H1 (cell line): ENCODE measurements at regions not wholly inside any gene's neighbourhood (a gene's known extent, or its start where the extent isn't known, plus 50 kb on each side); places are given as distances from the start of the nearest gene placed in this dataset.
"Not testable (repeated sequence)": the region's sequence is repeated elsewhere in the genome, so short reads cannot be mapped to it uniquely, and the experiment has no call there.

Experiments
- CTCF ChIA-PET: fragments of 300-600 bp; sonication (Branson Sonifier 250); formaldehyde crosslinking; loops from one replicate; lab custom pipeline; 2021; ENCODE audit not compliant: partially characterized antibody; lab: Charles Lee
- POLR2A ChIA-PET: fragments of 300-600 bp; sonication (Branson Sonifier 250); formaldehyde crosslinking; loops from one replicate; lab custom pipeline; 2021; ENCODE audit warnings: inconsistent platforms; ENCODE audit not compliant: partially characterized antibody; lab: Charles Lee
- DNase-seq, 2 experiments: peaks; one replicate each; pipeline versions ENCODE4 v3.0.0 to v3.0.0-alpha.2; 2010 to 2022; ENCODE audit warnings: low spot score in 2 of 2, low read depth in 1 of 2, mixed read lengths in 1 of 2
- FAIRE-seq: peaks from 2 replicates; lab custom pipeline; 2011; peaks lifted over from hg19 to GRCh38; lab: Jason Lieb, UNC
- H2AFZ ChIP-seq: 2 replicates; pipeline ENCODE4 v1.8.1; 2012; ENCODE audit warnings: low read length, inconsistent platforms
- H2AK5ac ChIP-seq: 2 replicates; pipeline ENCODE4 v1.6.1; 2013; ENCODE audit warnings: low read depth, low read length
- H2BK120ac ChIP-seq: replicated peaks from 2 replicates; pipeline ENCODE3; 2013; ENCODE audit warnings: low read depth, low read length, inconsistent platforms
- H2BK12ac ChIP-seq: 2 replicates; pipeline ENCODE4 v1.6.1; 2013; ENCODE audit warnings: low read depth, low read length
- H2BK15ac ChIP-seq: 2 replicates; pipeline ENCODE4 v1.6.1; 2013; ENCODE audit warnings: low read length
- H2BK20ac ChIP-seq: 2 replicates; pipeline ENCODE4 v1.6.1; 2013; ENCODE audit warnings: low read length
- H2BK5ac ChIP-seq: 2 replicates; pipeline ENCODE4 v1.6.1; 2013; ENCODE audit warnings: low read depth, low read length
- H3K14ac ChIP-seq: 2 replicates; pipeline ENCODE4 v1.6.1; 2013; ENCODE audit warnings: inconsistent platforms; ENCODE audit not compliant: insufficient read length
- H3K18ac ChIP-seq: 2 replicates; pipeline ENCODE4 v1.6.1; 2013; ENCODE audit warnings: low read length; ENCODE audit errors: extremely low read depth
- H3K23ac ChIP-seq: 2 replicates; pipeline ENCODE4 v1.6.1; 2013; ENCODE audit warnings: inconsistent platforms; ENCODE audit not compliant: insufficient read length
- H3K23me2 ChIP-seq: 2 replicates; pipeline ENCODE4 v1.6.1; 2013; ENCODE audit warnings: low read depth, low read length
- H3K27ac ChIP-seq: 2 replicates; pipeline ENCODE4 v1.6.1; 2011; ENCODE audit warnings: low read depth, low read length, inconsistent platforms
- H3K27me3 ChIP-seq, 4 experiments: replicated peaks in 1 of 4; 1 replicate in 1 of 4; 2 replicates in 3 of 4; pipeline versions ENCODE4 v1.6.1 to v1.8.1; 2011 to 2013; ENCODE audit warnings: low read length in 3 of 4, mild to moderate bottlenecking in 3 of 4, inconsistent platforms in 2 of 4, mixed read lengths in 2 of 4, moderate library complexity in 1 of 4; ENCODE audit not compliant: control insufficient read depth in 3 of 4, insufficient read depth in 3 of 4; ENCODE audit errors: extremely low read depth in 1 of 4
- H3K36me3 ChIP-seq, 4 experiments: 2 replicates each; pipeline versions ENCODE4 v1.6.1 to v1.8.1; 2011 to 2013; ENCODE audit warnings: mild to moderate bottlenecking in 4 of 4, low read length in 3 of 4, moderate library complexity in 2 of 4, control low read depth in 1 of 4, inconsistent platforms in 1 of 4; ENCODE audit not compliant: insufficient read depth in 4 of 4, control insufficient read depth in 2 of 4
- H3K4ac ChIP-seq: replicated peaks from 2 replicates; pipeline ENCODE3; 2013; ENCODE audit warnings: low read length, low read depth, mixed read lengths, inconsistent platforms; ENCODE audit not compliant: insufficient read length
- H3K4me1 ChIP-seq, 4 experiments: replicated peaks in 1 of 4; 1 replicate in 1 of 4; 2 replicates in 3 of 4; pipeline versions ENCODE4 v1.6.1 to v1.8.1; 2011 to 2013; ENCODE audit warnings: low read length in 3 of 4, inconsistent platforms in 2 of 4, mixed read lengths in 1 of 4; ENCODE audit not compliant: insufficient read depth in 4 of 4, control insufficient read depth in 3 of 4
- H3K4me2 ChIP-seq, 2 experiments: 2 replicates each; pipeline versions ENCODE4 v1.6.1 to v1.8.1; 2011 to 2013; ENCODE audit warnings: low read depth in 2 of 2, low read length in 2 of 2, control low read depth in 1 of 2, inconsistent platforms in 1 of 2, mild to moderate bottlenecking in 1 of 2; ENCODE audit not compliant: insufficient read depth in 1 of 2
- H3K4me3 ChIP-seq, 4 experiments: fragments of 200-600, 300-600 bp in 1 of 4; sonication (generic), shearing (Covaris generic), sonication (Bioruptor Twin) in 1 of 4; 2 replicates each; pipeline versions ENCODE4 v1.5.1 to v1.8.1; 2011 to 2016; ENCODE audit warnings: low read length in 4 of 4, low read depth in 3 of 4, control low read depth in 2 of 4, inconsistent platforms in 2 of 4, mild to moderate bottlenecking in 2 of 4, mixed read lengths in 1 of 4, moderate library complexity in 1 of 4; ENCODE audit not compliant: insufficient read depth in 2 of 4; ENCODE audit errors: extremely low read depth in 1 of 4
- H3K56ac ChIP-seq: replicated peaks from 2 replicates; pipeline ENCODE3; 2013; ENCODE audit warnings: low read depth, mild to moderate bottlenecking, mixed read lengths, low read length, inconsistent platforms; ENCODE audit not compliant: insufficient read length
- H3K79me1 ChIP-seq: 2 replicates; pipeline ENCODE4 v1.6.1; 2013; ENCODE audit warnings: low read depth, low read length, control low read depth
- H3K79me2 ChIP-seq, 2 experiments: 2 replicates each; pipeline versions ENCODE4 v1.6.1 to v1.8.1; 2012 to 2013; ENCODE audit warnings: low read length in 2 of 2, mild to moderate bottlenecking in 2 of 2, inconsistent platforms in 1 of 2; ENCODE audit not compliant: insufficient read depth in 2 of 2, control insufficient read depth in 1 of 2
- H3K9ac ChIP-seq, 4 experiments: replicated peaks in 1 of 4; 1 replicate in 1 of 4; 2 replicates in 3 of 4; pipeline versions ENCODE4 v1.6.1 to v1.8.1; 2011 to 2013; ENCODE audit warnings: low read depth in 3 of 4, low read length in 3 of 4, control low read depth in 2 of 4, mild to moderate bottlenecking in 2 of 4, moderate library complexity in 2 of 4, inconsistent platforms in 1 of 4; ENCODE audit errors: extremely low read depth in 1 of 4
- H3K9me3 ChIP-seq, 2 experiments: 2 replicates each; pipeline versions ENCODE4 v1.6.1 to v1.8.1; 2012 to 2013; ENCODE audit warnings: mild to moderate bottlenecking in 2 of 2, moderate library complexity in 2 of 2, control low read depth in 1 of 2, inconsistent platforms in 1 of 2, low read depth in 1 of 2, low read length in 1 of 2, mixed read lengths in 1 of 2; ENCODE audit not compliant: insufficient read depth in 2 of 2
- H4K20me1 ChIP-seq, 2 experiments: replicated peaks in 1 of 2; 2 replicates each; pipeline versions ENCODE3 to v1.8.1; 2011 to 2013; ENCODE audit warnings: inconsistent platforms in 2 of 2, low read length in 2 of 2, mild to moderate bottlenecking in 1 of 2; ENCODE audit not compliant: insufficient read depth in 2 of 2, control insufficient read depth in 1 of 2
- H4K5ac ChIP-seq: 2 replicates; pipeline ENCODE4 v1.6.1; 2013; ENCODE audit warnings: low read length, low read depth, mixed read lengths, inconsistent platforms; ENCODE audit not compliant: insufficient read length
- H4K8ac ChIP-seq: 2 replicates; pipeline ENCODE4 v1.8.0; 2013; ENCODE audit warnings: mild to moderate bottlenecking, moderate library complexity, low read length, inconsistent platforms; ENCODE audit not compliant: insufficient read depth; ENCODE audit errors: extremely low read depth
- H4K91ac ChIP-seq: replicated peaks from 2 replicates; pipeline ENCODE3; 2013; ENCODE audit warnings: low read length, mixed read lengths, inconsistent platforms; ENCODE audit not compliant: insufficient read length
- KDM4A ChIP-seq: IDR thresholded peaks from one replicate; pipeline ENCODE4 v1.7.1; 2012; ENCODE audit warnings: low read depth, mild to moderate bottlenecking, moderate library complexity, low read length, inconsistent platforms; ENCODE audit not compliant: severe bottlenecking
- PHF8 ChIP-seq: fragments of 200-600 bp; sonication (generic); conservative IDR thresholded peaks from 2 replicates; pipeline ENCODE4 v1.7.1; 2012; ENCODE audit warnings: low read depth, mild to moderate bottlenecking, inconsistent platforms, low read length, moderate library complexity
- SP1 ChIP-seq: IDR thresholded peaks from 2 replicates; pipeline ENCODE4 v1.6.1; 2011; ENCODE audit warnings: low read depth, low read length
- WGBS, 2 experiments: shearing (Covaris generic) in 1 of 2; methylation state at CpG; one replicate each; pipeline versions ENCODE4 v1.1.6 to v1.1.7; 2013 to 2015; ENCODE audit warnings: low lambda C conversion rate in 2 of 2, mixed read lengths in 2 of 2, inconsistent platforms in 1 of 2, low coverage in 1 of 2, missing lambda C conversion rate in 1 of 2; ENCODE audit not compliant: insufficient replicate concordance in 2 of 2, insufficient coverage in 1 of 2, insufficient read length in 1 of 2; ENCODE audit errors: extremely low coverage in 1 of 2, missing lambda C conversion rate in 1 of 2; 5-methylcytosine and 5-hydroxymethylcytosine counted together

DNA sequence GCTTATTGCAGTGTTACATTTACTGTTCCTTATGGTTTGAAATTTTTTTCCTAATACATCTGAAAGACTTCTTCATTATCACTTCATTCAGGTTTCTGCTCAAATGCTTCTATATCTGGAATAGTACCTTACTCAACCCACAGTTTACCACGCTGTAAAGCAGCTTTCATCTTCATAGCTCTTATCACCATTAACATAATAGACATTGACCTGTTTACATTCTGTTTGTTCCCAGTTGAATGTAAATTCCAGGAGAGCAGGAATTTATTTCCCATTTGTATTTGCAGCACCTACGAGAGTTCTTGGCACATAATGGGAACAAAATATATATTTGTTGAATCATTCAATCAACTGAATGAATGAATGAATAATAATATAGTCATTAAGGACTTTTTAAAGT is 844.6 kb upstream of the ROBO1 start:
- H3K56ac ChIP-seq = no peak overlapping the region
- H3K4me2 ChIP-seq = no peak overlapping the region
- POLR2A ChIA-PET = no interaction called here
- no peak overlapping the region for H2BK5ac ChIP-seq
- no peak overlapping the region for H2BK15ac ChIP-seq
- TF ChIP-seq KDM4A = no peak
- no peak for TF ChIP-seq PHF8
- no peak for TF ChIP-seq SP1
- TF ChIP-seq, all 59 proteins: peak for 0
- Histone ChIP-seq H3K23ac (no peak overlapping the region), H3K4me1 (no peaks in the 10 kb centered on the region), H2AFZ (no peak overlapping the region), H3K9ac (no peak overlapping the region), H4K8ac (no peak overlapping the region), H2BK20ac (no peak overlapping the region), H2BK120ac (no peak overlapping the region), H2BK12ac (no peak overlapping the region), H3K79me1 (no peaks in the 10 kb centered on the region), H3K18ac (no peak overlapping the region), H3K4me3 (no peak overlapping the region), H3K4ac (no peak overlapping the region), H4K20me1 (no peaks in the 10 kb centered on the region), H3K27ac (no peak overlapping the region), H2AK5ac (no peak overlapping the region), H3K9me3 (no peaks in the 10 kb centered on the region), H4K91ac (no peak overlapping the region), H3K79me2 (no peaks in the 10 kb centered on the region), H3K23me2 (no peaks in the 10 kb centered on the region), H3K36me3 (no peaks in the 10 kb centered on the region), H3K14ac (no peak overlapping the region), H4K5ac (no peak overlapping the region), H3K27me3 (no peaks in the 10 kb centered on the region)
- FAIRE-seq (no peak), DNase-seq (no peak)
- WGBS, 2 experiments = 47% methylated on average over 2 of the region's 2 CpGs; no CpG with 5 or more reads in 1 of the 2 experiments
- CTCF ChIA-PET = no interaction called here

DNA sequence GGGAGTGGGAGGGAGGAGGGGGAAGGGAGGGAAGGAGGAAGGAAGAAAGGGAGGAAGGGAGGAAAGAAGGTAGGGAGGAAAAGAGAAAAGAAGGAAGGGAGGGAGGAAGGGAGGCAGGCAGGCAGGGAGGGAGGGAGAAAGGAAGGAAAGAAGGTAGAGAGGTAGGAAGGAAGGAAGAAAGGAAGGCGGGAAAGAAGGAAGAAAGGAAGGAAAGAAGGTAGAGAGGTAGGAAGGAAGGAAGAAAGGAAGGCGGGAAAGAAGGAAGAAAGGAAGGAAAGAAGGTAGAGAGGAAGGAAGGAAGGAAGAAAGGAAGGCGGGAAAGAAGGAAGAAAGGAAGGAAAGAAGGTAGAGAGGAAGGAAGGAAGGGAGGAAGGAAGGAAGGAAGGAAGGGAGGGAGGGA is 840.3 kb upstream of the ROBO1 start:
- DNase-seq, H3K23me2 ChIP-seq, H3K27me3 ChIP-seq, H4K5ac ChIP-seq, H2BK5ac ChIP-seq, H3K18ac ChIP-seq, CTCF ChIA-PET, H3K4ac ChIP-seq, H3K9ac ChIP-seq, H3K9me3 ChIP-seq, H3K4me2 ChIP-seq, H3K56ac ChIP-seq, H3K4me1 ChIP-seq, H2BK120ac ChIP-seq, H2AFZ ChIP-seq, FAIRE-seq, H2BK15ac ChIP-seq, H2AK5ac ChIP-seq, H3K4me3 ChIP-seq, H4K20me1 ChIP-seq, H2BK12ac ChIP-seq, H3K79me2 ChIP-seq, H3K23ac ChIP-seq, H4K91ac ChIP-seq, H3K79me1 ChIP-seq, H4K8ac ChIP-seq, POLR2A ChIA-PET, H3K36me3 ChIP-seq, H3K14ac ChIP-seq, H2BK20ac ChIP-seq, H3K27ac ChIP-seq: not testable (repeated sequence)
- 86 to 94% methylated on average over 3 of the region's 3 CpGs for WGBS, 2 experiments
